ENCODE measurements at regions not wholly inside any gene's neighbourhood (a gene's known extent, or its start where the extent isn't known, plus 50 kb on each side); places are given as distances from the start of the nearest gene placed in this dataset.
A peak's percentile ranks its signal among the peaks of the same experiment; 100 is the strongest.

DNA sequence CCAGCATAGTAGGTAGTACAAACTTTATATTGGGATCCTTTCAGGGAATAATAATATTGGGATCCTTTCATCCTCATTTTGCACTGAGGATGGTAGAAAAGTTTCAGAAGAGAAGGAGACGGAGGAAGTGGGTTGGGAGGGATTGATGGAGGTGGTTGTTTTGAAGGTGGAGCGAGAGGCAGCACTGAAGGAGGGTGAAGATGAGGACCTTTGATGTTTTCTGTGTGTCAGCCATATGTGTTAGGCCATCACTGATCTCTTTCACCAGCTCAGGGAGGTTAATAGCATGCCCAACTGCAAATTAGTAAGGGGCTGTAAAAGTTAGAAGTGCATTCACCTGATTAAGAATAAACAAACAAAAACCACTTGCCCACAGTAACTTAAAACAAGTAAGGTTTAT is 275.5 kb upstream of the B3GAT1 start:
- 63 to 70% methylated on average over 2 of the region's 2 CpGs for WGBS, 2 donors
- no peak overlapping the region for H3K4me3 ChIP-seq (ENCODE audit: low read depth, poor library complexity, severe bottlenecking)
- intact Hi-C loops (cut with DNase I; ENCODE audit: low total_unique reads): no loop called here
- no peak for DNase-seq (ENCODE audit: low spot score in 2 of 2)
- TF ChIP-seq, protein P1, sequence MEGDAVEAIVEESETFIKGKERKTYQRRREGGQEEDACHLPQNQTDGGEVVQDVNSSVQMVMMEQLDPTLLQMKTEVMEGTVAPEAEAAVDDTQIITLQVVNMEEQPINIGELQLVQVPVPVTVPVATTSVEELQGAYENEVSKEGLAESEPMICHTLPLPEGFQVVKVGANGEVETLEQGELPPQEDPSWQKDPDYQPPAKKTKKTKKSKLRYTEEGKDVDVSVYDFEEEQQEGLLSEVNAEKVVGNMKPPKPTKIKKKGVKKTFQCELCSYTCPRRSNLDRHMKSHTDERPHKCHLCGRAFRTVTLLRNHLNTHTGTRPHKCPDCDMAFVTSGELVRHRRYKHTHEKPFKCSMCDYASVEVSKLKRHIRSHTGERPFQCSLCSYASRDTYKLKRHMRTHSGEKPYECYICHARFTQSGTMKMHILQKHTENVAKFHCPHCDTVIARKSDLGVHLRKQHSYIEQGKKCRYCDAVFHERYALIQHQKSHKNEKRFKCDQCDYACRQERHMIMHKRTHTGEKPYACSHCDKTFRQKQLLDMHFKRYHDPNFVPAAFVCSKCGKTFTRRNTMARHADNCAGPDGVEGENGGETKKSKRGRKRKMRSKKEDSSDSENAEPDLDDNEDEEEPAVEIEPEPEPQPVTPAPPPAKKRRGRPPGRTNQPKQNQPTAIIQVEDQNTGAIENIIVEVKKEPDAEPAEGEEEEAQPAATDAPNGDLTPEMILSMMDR (IDR thresholded peaks at IDR 0.05): no peak
- TF ChIP-seq POLR2A (IDR thresholded peaks at IDR 0.05): no peak

DNA sequence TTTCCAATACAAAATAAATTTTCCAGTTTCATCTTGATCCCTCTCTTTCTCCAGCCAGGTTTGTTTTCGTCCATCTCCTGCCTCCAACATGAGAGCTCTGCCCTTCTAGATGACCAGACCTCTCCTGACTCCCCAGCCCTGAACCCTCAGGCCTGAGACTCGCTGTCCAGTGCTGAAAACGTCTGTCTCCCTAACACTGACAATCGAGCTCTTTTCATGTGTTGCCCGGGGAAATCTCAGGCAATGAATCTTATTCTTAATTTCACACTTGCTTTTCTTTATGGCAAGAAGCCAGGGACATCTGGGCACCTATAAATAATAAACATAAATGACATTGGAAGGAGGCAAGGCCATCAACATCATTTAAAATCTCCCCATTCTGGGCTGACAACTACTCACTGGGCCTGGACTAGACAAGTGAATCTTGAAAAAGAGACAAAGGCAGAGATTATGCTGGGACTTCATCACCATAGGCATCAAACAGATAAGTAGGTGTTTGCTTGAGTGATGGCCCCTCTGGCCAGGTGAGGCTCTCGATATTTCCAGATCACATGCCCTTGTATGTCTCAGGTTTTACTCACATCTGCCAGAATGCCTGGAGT is 274.5 kb upstream of the B3GAT1 start:
- intact Hi-C loops (cut with DNase I; ENCODE audit: low total_unique reads): no loop called here
- 26 to 28% methylated on average over 6 of the region's 6 CpGs for WGBS, 2 donors
- TF ChIP-seq POLR2A (IDR thresholded peaks at IDR 0.05): no peak
- TF ChIP-seq, protein P1 (IDR thresholded peaks at IDR 0.05): no peak
- peak in 1 of 2 donors; percentile 53 for DNase-seq (ENCODE audit: low spot score in 2 of 2)
- H3K4me3 ChIP-seq (ENCODE audit: low read depth, poor library complexity, severe bottlenecking): no peak overlapping the region

DNA sequence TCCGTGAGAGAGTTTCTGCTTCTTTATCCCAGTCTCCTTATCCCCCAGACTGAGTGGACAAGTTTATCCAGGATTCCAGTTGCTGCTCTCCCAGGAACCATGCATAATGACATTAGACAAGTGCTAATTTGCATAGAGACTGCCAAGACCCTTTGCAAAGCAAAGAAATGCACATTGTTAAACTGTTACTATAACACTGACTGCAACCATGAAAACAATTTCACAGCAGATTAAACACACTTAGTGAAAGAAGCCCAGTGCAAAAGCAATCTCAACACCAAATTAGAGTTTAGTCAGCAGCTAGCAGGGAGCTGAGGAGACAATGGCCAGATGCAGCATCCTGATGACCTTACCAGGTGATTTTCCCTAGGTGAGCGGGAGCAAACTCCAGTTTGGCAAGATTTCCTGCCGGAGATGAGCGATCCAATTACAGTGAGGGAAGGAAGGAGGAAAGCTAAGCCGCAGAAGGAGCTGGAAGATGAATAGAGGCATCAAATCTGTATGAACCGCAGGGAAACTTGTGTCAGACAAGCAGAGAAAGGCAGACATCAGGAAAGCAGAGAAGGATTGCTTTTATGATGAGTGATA is 273.8 kb upstream of the B3GAT1 start:
- H3K4me3 ChIP-seq (ENCODE audit: low read depth, poor library complexity, severe bottlenecking): no peak overlapping the region
- intact Hi-C loops (cut with DNase I; ENCODE audit: low total_unique reads): no loop called here
- 52 to 62% methylated on average over 6 of the region's 6 CpGs for WGBS, 2 donors
- TF ChIP-seq, protein P1 (IDR thresholded peaks at IDR 0.05): no peak
- TF ChIP-seq POLR2A (IDR thresholded peaks at IDR 0.05): no peak
- DNase-seq (ENCODE audit: low spot score in 2 of 2): peak in 1 of 2 donors; percentile 9

DNA sequence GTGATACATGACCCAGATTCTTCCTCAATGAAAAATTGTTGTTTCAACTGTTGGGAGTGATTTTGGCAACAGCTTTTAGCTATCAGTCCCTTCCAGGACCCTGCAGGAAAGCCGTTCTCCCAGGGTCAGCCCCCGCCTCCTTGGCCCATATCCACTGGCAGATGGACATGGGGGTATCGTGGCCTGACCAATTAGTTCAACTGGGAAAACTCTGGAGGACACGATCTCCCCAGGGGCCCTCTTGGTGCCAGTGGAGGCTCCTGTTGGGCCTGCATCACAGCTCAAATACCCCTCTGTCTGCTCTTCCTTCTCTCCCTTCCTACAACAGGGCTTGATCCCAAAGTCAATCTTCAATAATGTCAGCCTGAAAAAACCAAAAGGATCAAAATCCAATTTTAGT is 272.5 kb upstream of the B3GAT1 start:
- TF ChIP-seq POLR2A (IDR thresholded peaks at IDR 0.05): no peak
- TF ChIP-seq, protein P1 (IDR thresholded peaks at IDR 0.05): no peak
- WGBS, 2 donors: 79 to 80% methylated on average over 4 of the region's 4 CpGs
- no peak overlapping the region for H3K4me3 ChIP-seq (ENCODE audit: low read depth, poor library complexity, severe bottlenecking)
- intact Hi-C loops (cut with DNase I; ENCODE audit: low total_unique reads): no loop called here
- peak in 1 of 2 donors; percentile 36 for DNase-seq (ENCODE audit: low spot score in 2 of 2)

DNA sequence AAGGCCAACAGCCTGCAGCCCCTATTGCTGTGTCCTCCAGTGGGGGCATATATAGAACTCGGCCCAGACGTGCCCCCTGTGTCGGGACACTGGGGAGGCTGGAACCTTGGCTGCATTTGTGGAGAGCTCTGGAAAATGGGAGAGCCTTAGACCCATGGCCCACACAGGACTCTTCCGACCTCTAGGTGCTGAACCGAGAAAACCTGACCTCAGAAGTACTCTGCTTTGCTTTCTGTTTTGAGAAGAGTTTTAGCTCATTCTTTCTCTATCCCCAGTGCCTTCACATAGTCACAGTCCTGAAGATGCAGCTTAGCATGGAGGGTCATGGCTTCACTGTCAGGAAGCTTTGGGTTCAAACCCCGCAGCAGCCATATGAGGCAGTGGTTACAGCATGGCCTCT is 271.8 kb upstream of the B3GAT1 start:
- intact Hi-C loops (cut with DNase I; ENCODE audit: low total_unique reads): no loop called here
- DNase-seq (ENCODE audit: low spot score in 2 of 2): no peak

More for the DNA sequence above, 271.8 kb upstream of the B3GAT1 start:
- no peak overlapping the region for H3K4me3 ChIP-seq (ENCODE audit: low read depth, poor library complexity, severe bottlenecking)
- TF ChIP-seq, protein P1 (IDR thresholded peaks at IDR 0.05): no peak
- TF ChIP-seq POLR2A (IDR thresholded peaks at IDR 0.05): no peak
- WGBS, 2 donors: 90 to 97% methylated on average over 6 of the region's 6 CpGs

Data from lower leg skin (tissue), 4 donors.